ENCODE measurements at regions not wholly inside any gene's neighbourhood (a gene's known extent, or its start where the extent isn't known, plus 50 kb on each side); places are given as distances from the start of the nearest gene placed in this dataset.

- TF ChIP-seq SUZ12 (IDR thresholded peaks at IDR 0.05; ENCODE audit: low read length), result no peak
These were observed 104.2 kb upstream of the BARHL2 start (continued) for GRCh38 chr1:90821152-90821787.

All from H1 (cell line).